HG03095 (cell line): ENCODE measurements at regions not wholly inside any gene's neighbourhood (a gene's known extent, or its start where the extent isn't known, plus 50 kb on each side); places are given as distances from the start of the nearest gene placed in this dataset.

Source experiments
- ATAC-seq: cut with Tn5 transposase; IDR thresholded peaks from one replicate; pipeline ENCODE4 v1.9.1; 2021; ENCODE audit warnings: moderate library complexity; ENCODE audit not compliant: unreplicated experiment

GRCh38 chr6:6884193-6884627, 223.6 kb upstream of the RREB1 start:
- no peak for ATAC-seq

GRCh38 chr6:6884916-6885315, 222.8 kb upstream of the RREB1 start:
- no peak for ATAC-seq

GRCh38 chr6:6885521-6886170, 222.1 kb upstream of the RREB1 start:
- no peak for ATAC-seq

- ATAC-seq: no peak
Observed at GRCh38 chr6:6886171-6886885, 221.4 kb upstream of the RREB1 start.

GRCh38 chr6:6886886-6887285, 220.9 kb upstream of the RREB1 start:
- no peak for ATAC-seq

GRCh38 chr6:6889601-6890000, 218.2 kb upstream of the RREB1 start:
- no peak for ATAC-seq

GRCh38 chr6:6890400-6890858, 217.3 kb upstream of the RREB1 start:
- no peak for ATAC-seq

GRCh38 chr6:6891125-6891721, 216.5 kb upstream of the RREB1 start:
- no peak for ATAC-seq

- no peak for ATAC-seq
Observed at GRCh38 chr6:6891949-6892461, 215.8 kb upstream of the RREB1 start.

GRCh38 chr6:6892744-6893583, 214.8 kb upstream of the RREB1 start:
- no peak for ATAC-seq

GRCh38 chr6:6893701-6894100, 214.1 kb upstream of the RREB1 start:
- ATAC-seq: no peak

GRCh38 chr6:6895929-6896328, 211.8 kb upstream of the RREB1 start:
- ATAC-seq: no peak

GRCh38 chr6:6897140-6897539, 210.6 kb upstream of the RREB1 start:
- ATAC-seq: no peak

- no peak for ATAC-seq
Observed at GRCh38 chr6:6900569-6901204, 207.1 kb upstream of the RREB1 start.

GRCh38 chr6:6901205-6901719, 206.5 kb upstream of the RREB1 start:
- no peak for ATAC-seq

- no peak for ATAC-seq
Observed at GRCh38 chr6:6901945-6902344, 205.8 kb upstream of the RREB1 start.

- no peak for ATAC-seq
Observed at GRCh38 chr6:6905961-6906518, 201.7 kb upstream of the RREB1 start.

- ATAC-seq: no peak
Observed at GRCh38 chr6:6906570-6907213, 201.1 kb upstream of the RREB1 start.

- no peak for ATAC-seq
Observed at GRCh38 chr6:6907286-6907685, 200.5 kb upstream of the RREB1 start.

GRCh38 chr6:6908121-6908520, 199.6 kb upstream of the RREB1 start:
- ATAC-seq: no peak
